ENCODE measurements at regions not wholly inside any gene's neighbourhood (a gene's known extent, or its start where the extent isn't known, plus 50 kb on each side); places are given as distances from the start of the nearest gene placed in this dataset.
"Not testable (repeated sequence)": the region's sequence is repeated elsewhere in the genome, so short reads cannot be mapped to it uniquely, and the experiment has no call there.

DNA sequence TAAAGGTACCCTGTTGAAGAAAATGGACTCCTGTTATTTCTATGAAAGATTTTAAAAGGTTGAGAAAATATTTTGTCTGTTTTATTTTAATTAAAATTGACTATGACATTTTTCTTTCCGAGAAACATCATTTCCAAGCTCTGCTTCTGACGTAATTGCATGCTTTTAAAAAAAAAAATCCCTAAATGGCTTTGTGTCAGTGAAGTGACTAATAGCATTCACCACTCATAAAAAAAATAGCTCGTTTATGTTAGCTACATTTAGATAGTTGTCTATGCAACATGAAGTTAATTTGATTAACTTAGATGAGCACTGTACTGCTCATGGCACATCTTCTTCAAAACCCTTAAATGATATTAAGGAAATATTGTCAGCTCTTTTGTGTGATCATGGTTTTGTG lies 105.1 kb upstream of the KLHL13 start:
- H3K27me3 ChIP-seq (ENCODE audit: control insufficient read depth in 3 of 3, insufficient read depth in 3 of 3, low read length in 3 of 3), result no peaks in the 10 kb centered on the region
- H3K9ac ChIP-seq (ENCODE audit: low read depth in 1 of 3, low read length in 3 of 3), result no peak overlapping the region
- H3K4me3 ChIP-seq (ENCODE audit: low read length in 3 of 3), result no peak overlapping the region
- H3K9me3 ChIP-seq (ENCODE audit: control insufficient read depth in 3 of 3, low read length in 3 of 3), result no peaks in the 10 kb centered on the region
- no peaks in the 10 kb centered on the region for H3K4me1 ChIP-seq (ENCODE audit: control insufficient read depth in 3 of 3, insufficient read depth in 3 of 3, low read length in 3 of 3)
- H3K27ac ChIP-seq (ENCODE audit: low read depth, low read length), result no peak overlapping the region
- no peaks in the 10 kb centered on the region for H3K36me3 ChIP-seq (ENCODE audit: control insufficient read depth in 3 of 3, insufficient read depth in 3 of 3, low read length in 3 of 3)

DNA sequence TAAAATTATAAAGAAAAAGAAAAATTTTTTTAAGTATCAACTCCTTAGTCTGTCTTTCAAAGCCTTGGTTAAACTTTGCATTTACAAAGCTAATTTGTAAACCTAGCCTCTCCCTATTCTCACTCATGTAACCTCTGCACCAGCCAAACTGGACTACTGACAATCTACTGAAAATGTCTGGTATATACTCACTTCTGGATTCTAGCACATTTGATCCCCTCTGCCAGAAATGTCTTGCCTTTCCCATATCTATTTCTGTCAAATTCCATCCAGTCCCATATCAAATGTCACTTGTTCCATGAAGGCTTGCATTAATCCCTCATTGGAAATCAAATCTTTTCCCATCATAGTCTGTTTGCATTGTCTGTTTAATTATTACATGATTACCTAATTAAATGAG lies 105.8 kb upstream of the KLHL13 start:
- H3K9me3 ChIP-seq (ENCODE audit: control insufficient read depth in 3 of 3, low read length in 3 of 3), result no peaks in the 10 kb centered on the region
- no peaks in the 10 kb centered on the region for H3K36me3 ChIP-seq (ENCODE audit: control insufficient read depth in 3 of 3, insufficient read depth in 3 of 3, low read length in 3 of 3)
- H3K4me3 ChIP-seq (ENCODE audit: low read length in 3 of 3), result no peak overlapping the region
- H3K27me3 ChIP-seq (ENCODE audit: control insufficient read depth in 3 of 3, insufficient read depth in 3 of 3, low read length in 3 of 3), result no peaks in the 10 kb centered on the region
- H3K4me1 ChIP-seq (ENCODE audit: control insufficient read depth in 3 of 3, insufficient read depth in 3 of 3, low read length in 3 of 3), result no peaks in the 10 kb centered on the region
- H3K9ac ChIP-seq (ENCODE audit: low read depth in 1 of 3, low read length in 3 of 3), result no peak overlapping the region
- no peak overlapping the region for H3K27ac ChIP-seq (ENCODE audit: low read depth, low read length)

DNA sequence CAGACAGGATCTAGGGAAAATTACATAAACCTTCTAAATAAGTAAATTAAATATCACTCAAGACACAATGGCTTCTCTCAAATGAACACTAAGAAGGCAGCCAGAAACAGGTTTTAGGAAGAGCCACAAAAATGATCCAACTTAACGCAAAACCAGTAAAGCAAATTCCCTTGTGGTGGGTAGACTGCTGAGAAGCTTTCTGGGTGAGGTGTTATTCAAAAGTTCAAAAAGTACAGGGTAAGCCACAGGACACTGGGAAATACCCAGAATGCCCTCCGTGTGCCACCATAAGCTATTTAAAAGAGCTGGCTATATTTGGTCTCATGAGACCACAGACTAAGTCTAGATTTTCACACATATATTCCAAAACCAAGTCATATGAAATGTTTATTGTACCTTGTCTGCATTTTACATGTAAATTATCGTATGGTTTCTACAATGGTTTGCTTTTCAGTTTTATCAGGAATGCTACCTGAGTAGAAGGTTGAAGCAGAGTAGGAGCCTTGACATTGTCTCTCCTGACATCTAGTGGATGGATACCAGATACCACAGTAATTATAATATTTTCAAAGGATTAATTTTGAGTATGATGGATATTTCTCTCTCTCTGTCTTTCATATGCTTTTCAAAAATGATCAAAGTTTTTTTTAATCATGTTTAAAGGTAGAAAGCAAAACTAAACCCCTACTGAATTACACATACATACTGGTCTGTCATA lies 109.3 kb upstream of the KLHL13 start:
- Histone ChIP-seq H3K36me3 (ENCODE audit: control insufficient read depth in 3 of 3, insufficient read depth in 3 of 3, low read length in 3 of 3) (no peaks in the 10 kb centered on the region), H3K4me3 (ENCODE audit: low read length in 3 of 3) (no peak overlapping the region), H3K9me3 (ENCODE audit: control insufficient read depth in 3 of 3, low read length in 3 of 3) (no peaks in the 10 kb centered on the region), H3K27me3 (ENCODE audit: control insufficient read depth in 3 of 3, insufficient read depth in 3 of 3, low read length in 3 of 3) (no peaks in the 10 kb centered on the region), H3K4me1 (ENCODE audit: control insufficient read depth in 3 of 3, insufficient read depth in 3 of 3, low read length in 3 of 3) (no peaks in the 10 kb centered on the region), H3K9ac (ENCODE audit: low read depth in 1 of 3, low read length in 3 of 3) (no peak overlapping the region), H3K27ac (ENCODE audit: low read depth, low read length) (no peak overlapping the region)

DNA sequence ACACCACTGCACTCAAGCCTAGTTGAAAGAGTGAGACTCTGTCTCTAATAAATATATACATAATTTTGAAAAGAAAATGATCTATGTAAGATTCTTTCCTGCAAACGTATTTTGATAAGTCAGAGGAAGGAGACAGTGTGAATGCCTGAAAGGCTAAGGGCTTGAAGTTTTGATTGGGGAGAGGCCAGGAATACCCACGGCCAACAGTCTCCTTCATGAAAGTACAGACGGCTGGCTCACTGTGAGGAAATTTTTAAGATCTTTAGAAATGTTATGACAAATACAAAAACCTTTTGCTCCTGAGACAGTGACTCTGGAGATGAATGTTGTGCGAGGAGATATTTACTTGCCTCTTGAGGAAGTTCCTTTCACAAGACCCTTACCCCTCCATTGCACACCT lies 111.4 kb upstream of the KLHL13 start:
- Histone ChIP-seq H3K9me3 (ENCODE audit: control insufficient read depth in 3 of 3, low read length in 3 of 3) (no peaks in the 10 kb centered on the region), H3K9ac (ENCODE audit: low read depth in 1 of 3, low read length in 3 of 3) (no peak overlapping the region), H3K4me1 (ENCODE audit: control insufficient read depth in 3 of 3, insufficient read depth in 3 of 3, low read length in 3 of 3) (no peaks in the 10 kb centered on the region), H3K36me3 (ENCODE audit: control insufficient read depth in 3 of 3, insufficient read depth in 3 of 3, low read length in 3 of 3) (no peaks in the 10 kb centered on the region), H3K27me3 (ENCODE audit: control insufficient read depth in 3 of 3, insufficient read depth in 3 of 3, low read length in 3 of 3) (no peaks in the 10 kb centered on the region), H3K27ac (ENCODE audit: low read depth, low read length) (no peak overlapping the region), H3K4me3 (ENCODE audit: low read length in 3 of 3) (no peak overlapping the region)

DNA sequence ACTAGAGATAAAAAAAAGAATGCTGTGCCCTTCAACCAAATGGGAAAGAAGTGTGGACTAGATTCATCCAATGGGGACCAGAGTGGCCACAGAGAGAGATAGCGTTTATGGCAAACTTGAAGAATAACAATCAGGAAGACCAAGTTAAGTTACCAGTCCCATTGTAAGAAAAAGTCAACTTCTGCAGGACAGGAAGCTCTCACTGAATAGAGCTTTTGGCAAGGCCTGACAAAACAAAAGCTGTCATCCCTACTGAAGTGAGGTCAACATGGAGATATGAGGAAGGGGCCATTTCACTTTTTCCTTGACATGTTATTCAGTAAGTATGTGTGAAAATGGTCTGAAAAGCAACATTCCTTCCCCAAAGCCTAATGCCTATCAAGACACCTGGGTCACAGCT lies 111.8 kb upstream of the KLHL13 start:
- H3K9me3 ChIP-seq (ENCODE audit: control insufficient read depth in 3 of 3, low read length in 3 of 3), result no peaks in the 10 kb centered on the region
- H3K4me1 ChIP-seq (ENCODE audit: control insufficient read depth in 3 of 3, insufficient read depth in 3 of 3, low read length in 3 of 3), result no peaks in the 10 kb centered on the region
- H3K27ac ChIP-seq (ENCODE audit: low read depth, low read length), result no peak overlapping the region
- no peaks in the 10 kb centered on the region for H3K27me3 ChIP-seq (ENCODE audit: control insufficient read depth in 3 of 3, insufficient read depth in 3 of 3, low read length in 3 of 3)
- H3K36me3 ChIP-seq (ENCODE audit: control insufficient read depth in 3 of 3, insufficient read depth in 3 of 3, low read length in 3 of 3), result no peaks in the 10 kb centered on the region
- H3K9ac ChIP-seq (ENCODE audit: low read depth in 1 of 3, low read length in 3 of 3), result no peak overlapping the region
- H3K4me3 ChIP-seq (ENCODE audit: low read length in 3 of 3), result no peak overlapping the region

DNA sequence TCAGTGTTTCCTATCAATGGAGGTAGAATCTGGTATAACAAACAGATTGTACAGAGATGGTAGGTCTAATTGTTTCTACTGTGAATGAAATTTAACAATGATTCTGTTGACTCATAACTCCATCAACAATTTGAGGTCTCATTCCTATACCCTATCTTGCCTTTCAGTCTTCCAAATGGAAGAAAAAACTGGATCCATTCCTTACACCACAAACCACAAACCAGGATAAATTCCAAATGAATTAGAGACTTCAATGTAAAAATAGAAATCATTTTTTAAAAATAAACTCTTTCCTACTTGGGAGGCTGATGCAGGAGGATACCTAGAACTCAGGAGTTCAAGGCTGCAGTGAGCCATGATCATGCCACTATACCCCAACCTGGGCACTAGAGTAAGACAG lies 114.4 kb upstream of the WDR44 start:
- H3K4me1 ChIP-seq (ENCODE audit: control insufficient read depth in 3 of 3, insufficient read depth in 3 of 3, low read length in 3 of 3), result no peaks in the 10 kb centered on the region
- H3K27ac ChIP-seq (ENCODE audit: low read depth, low read length), result no peak overlapping the region
- no peaks in the 10 kb centered on the region for H3K27me3 ChIP-seq (ENCODE audit: control insufficient read depth in 3 of 3, insufficient read depth in 3 of 3, low read length in 3 of 3)
- H3K4me3 ChIP-seq (ENCODE audit: low read length in 3 of 3), result no peak overlapping the region
- H3K9me3 ChIP-seq (ENCODE audit: control insufficient read depth in 3 of 3, low read length in 3 of 3), result no peaks in the 10 kb centered on the region
- no peaks in the 10 kb centered on the region for H3K36me3 ChIP-seq (ENCODE audit: control insufficient read depth in 3 of 3, insufficient read depth in 3 of 3, low read length in 3 of 3)
- H3K9ac ChIP-seq (ENCODE audit: low read depth in 1 of 3, low read length in 3 of 3), result no peak overlapping the region

DNA sequence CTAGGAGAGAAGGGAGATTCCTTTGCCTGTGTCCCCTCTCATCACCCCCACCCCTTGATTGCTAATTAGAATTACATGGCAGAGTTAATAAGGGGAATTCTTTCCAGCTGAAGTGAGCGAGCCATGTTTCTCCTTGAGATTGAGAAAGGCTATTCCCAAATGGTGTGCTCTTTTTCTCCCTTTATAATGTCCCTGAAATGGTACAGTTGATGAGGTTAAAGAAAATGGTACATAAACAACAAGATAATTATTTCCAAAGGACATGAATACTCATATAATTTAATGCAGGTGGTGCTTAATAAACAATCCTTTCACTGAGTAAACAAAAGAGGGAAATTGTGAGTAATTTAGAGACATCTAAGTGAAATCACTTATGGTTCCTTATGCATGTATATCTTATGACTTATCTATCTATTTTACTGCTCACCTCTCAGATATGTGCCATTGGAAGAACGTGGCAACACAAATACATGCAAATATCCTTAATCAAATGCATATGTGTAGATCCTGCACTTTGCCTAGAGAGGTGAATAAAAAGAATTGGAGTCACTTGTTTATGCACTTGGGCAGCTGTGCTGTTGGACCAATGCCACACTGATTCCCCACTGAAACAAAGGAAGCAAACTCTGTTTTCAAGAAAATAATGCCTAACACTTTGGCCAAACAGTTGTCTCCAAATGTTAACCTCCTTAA lies 106.6 kb upstream of the WDR44 start:
- no peaks in the 10 kb centered on the region for H3K9me3 ChIP-seq (ENCODE audit: control insufficient read depth in 3 of 3, low read length in 3 of 3)
- peaks cover 0 to 5% (median 0%) of the 10 kb centered on the region in 3 donors for H3K4me1 ChIP-seq (ENCODE audit: control insufficient read depth in 3 of 3, insufficient read depth in 3 of 3, low read length in 3 of 3)
- no peaks in the 10 kb centered on the region for H3K27me3 ChIP-seq (ENCODE audit: control insufficient read depth in 3 of 3, insufficient read depth in 3 of 3, low read length in 3 of 3)
- H3K9ac ChIP-seq (ENCODE audit: low read depth in 1 of 3, low read length in 3 of 3), result no peak overlapping the region
- H3K4me3 ChIP-seq (ENCODE audit: low read length in 3 of 3), result no peak overlapping the region
- no peaks in the 10 kb centered on the region for H3K36me3 ChIP-seq (ENCODE audit: control insufficient read depth in 3 of 3, insufficient read depth in 3 of 3, low read length in 3 of 3)
- H3K27ac ChIP-seq (ENCODE audit: low read depth, low read length), result no peak overlapping the region

DNA sequence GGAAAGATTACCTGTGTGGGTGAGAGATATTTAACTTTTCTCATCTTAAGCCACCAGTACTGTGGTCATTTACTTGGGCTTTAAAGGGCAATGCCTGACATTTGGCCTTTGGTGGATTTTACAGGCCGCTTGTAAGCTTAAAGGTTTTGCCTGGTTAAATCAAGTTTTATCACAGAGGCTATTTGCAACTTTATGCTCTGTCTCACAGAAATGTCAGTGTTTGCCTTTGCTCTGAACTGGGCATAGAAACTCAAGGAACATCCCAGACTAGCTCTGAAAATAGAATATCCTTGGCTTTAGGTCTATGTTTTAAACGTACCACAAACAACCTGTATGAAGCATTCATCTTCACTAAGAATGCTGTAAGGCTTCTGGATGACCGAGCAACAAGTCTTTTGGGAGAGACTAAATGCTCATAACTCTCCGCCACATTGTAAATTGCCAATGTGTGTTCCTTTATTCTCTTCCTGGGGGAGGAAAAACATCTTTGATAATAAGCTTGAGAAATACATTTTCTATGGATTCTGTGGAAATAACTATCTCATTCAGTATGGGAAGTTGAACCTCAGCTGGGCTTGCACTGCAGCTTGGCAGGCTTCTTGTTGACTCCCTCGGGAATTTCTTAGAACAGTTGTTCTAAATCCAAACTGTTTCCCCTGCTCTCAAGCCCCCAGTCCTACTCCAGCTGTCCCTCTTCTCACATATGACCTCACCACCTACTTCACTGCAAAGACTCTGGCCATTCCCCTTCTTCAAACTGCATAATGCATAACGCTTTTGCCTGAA lies 105.8 kb upstream of the WDR44 start:
- H3K4me1 ChIP-seq (ENCODE audit: control insufficient read depth in 3 of 3, insufficient read depth in 3 of 3, low read length in 3 of 3), result peaks cover 0 to 5% (median 0%) of the 10 kb centered on the region in 3 donors
- no peak overlapping the region for H3K4me3 ChIP-seq (ENCODE audit: low read length in 3 of 3)
- no peak overlapping the region for H3K9ac ChIP-seq (ENCODE audit: low read depth in 1 of 3, low read length in 3 of 3)
- no peaks in the 10 kb centered on the region for H3K9me3 ChIP-seq (ENCODE audit: control insufficient read depth in 3 of 3, low read length in 3 of 3)
- no peak overlapping the region for H3K27ac ChIP-seq (ENCODE audit: low read depth, low read length)
- no peaks in the 10 kb centered on the region for H3K27me3 ChIP-seq (ENCODE audit: control insufficient read depth in 3 of 3, insufficient read depth in 3 of 3, low read length in 3 of 3)
- no peaks in the 10 kb centered on the region for H3K36me3 ChIP-seq (ENCODE audit: control insufficient read depth in 3 of 3, insufficient read depth in 3 of 3, low read length in 3 of 3)

DNA sequence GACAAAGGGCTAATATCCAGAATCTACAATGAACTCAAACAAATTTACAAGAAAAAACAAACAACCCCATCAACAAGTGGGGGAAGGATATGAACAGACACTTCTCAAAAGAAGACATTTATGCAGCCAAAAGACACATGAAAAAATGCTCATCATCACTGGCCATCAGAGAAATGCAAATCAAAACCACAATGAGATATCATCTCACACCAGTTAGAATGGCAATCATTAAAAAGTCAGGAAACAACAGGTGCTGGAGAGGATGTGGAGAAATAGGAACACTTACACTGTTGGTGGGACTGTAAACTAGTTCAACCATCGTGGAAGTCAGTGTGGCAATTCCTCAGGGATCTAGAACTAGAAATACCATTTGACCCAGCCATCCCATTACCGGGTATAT lies 98.9 kb upstream of the WDR44 start:
- H3K4me3 ChIP-seq (ENCODE audit: low read length in 3 of 3); H3K9ac ChIP-seq (ENCODE audit: low read depth in 1 of 3, low read length in 3 of 3); H3K36me3 ChIP-seq (ENCODE audit: control insufficient read depth in 3 of 3, insufficient read depth in 3 of 3, low read length in 3 of 3); H3K27ac ChIP-seq (ENCODE audit: low read depth, low read length); H3K4me1 ChIP-seq (ENCODE audit: control insufficient read depth in 3 of 3, insufficient read depth in 3 of 3, low read length in 3 of 3); H3K27me3 ChIP-seq (ENCODE audit: control insufficient read depth in 3 of 3, insufficient read depth in 3 of 3, low read length in 3 of 3); H3K9me3 ChIP-seq (ENCODE audit: control insufficient read depth in 3 of 3, low read length in 3 of 3): not testable (repeated sequence)

DNA sequence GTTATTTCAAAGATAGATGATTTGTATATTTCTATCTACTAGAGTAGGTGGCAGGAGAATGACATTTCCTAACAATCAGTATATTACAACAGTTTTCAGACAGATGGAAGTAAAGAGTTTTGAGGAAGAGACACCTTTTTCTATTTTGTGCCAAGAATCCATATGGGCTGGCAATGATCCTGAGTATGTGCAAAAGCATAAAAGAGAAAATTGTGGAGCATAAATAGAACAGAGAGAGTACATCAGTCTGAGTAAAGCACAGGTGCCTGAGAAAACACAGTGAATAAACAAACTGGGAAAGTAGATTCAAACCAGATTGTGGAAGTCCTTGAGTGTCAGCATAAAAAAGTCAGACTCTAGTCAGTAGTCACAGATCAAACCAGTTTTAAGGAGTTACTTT lies 96.8 kb upstream of the WDR44 start:
- no peaks in the 10 kb centered on the region for H3K9me3 ChIP-seq (ENCODE audit: control insufficient read depth in 3 of 3, low read length in 3 of 3)
- no peaks in the 10 kb centered on the region for H3K27me3 ChIP-seq (ENCODE audit: control insufficient read depth in 3 of 3, insufficient read depth in 3 of 3, low read length in 3 of 3)
- H3K9ac ChIP-seq (ENCODE audit: low read depth in 1 of 3, low read length in 3 of 3), result no peak overlapping the region
- H3K4me3 ChIP-seq (ENCODE audit: low read length in 3 of 3), result no peak overlapping the region
- H3K36me3 ChIP-seq (ENCODE audit: control insufficient read depth in 3 of 3, insufficient read depth in 3 of 3, low read length in 3 of 3), result no peaks in the 10 kb centered on the region
- no peaks in the 10 kb centered on the region for H3K4me1 ChIP-seq (ENCODE audit: control insufficient read depth in 3 of 3, insufficient read depth in 3 of 3, low read length in 3 of 3)
- no peak overlapping the region for H3K27ac ChIP-seq (ENCODE audit: low read depth, low read length)
